Upper lobe of left lung (tissue), 4 donors: ENCODE measurements at regions not wholly inside any gene's neighbourhood (a gene's known extent, or its start where the extent isn't known, plus 50 kb on each side); places are given as distances from the start of the nearest gene placed in this dataset.

ENCODE experiments used
- EP300 ChIP-seq, 4 donors: sonication (generic); formaldehyde crosslinking; IDR thresholded peaks; one replicate each; pipeline ENCODE4 v1.5.1; 2017; ENCODE audit warnings: antibody characterized with exemption in 4 of 4, control low read depth in 2 of 4
- POLR2A ChIP-seq, 4 donors: fragments of 450-650 bp; IDR thresholded peaks; one replicate each; pipeline ENCODE4 v1.5.1; 2016 to 2017; ENCODE audit warnings: antibody characterized with exemption in 4 of 4, mild to moderate bottlenecking in 2 of 4
- TF ChIP-seq, protein P1 (sequence below), 6 experiments: fragments of 450-650 bp in 4 of 6; fragments of 200-600 bp in 2 of 6; sonication (generic) in 2 of 6; IDR thresholded peaks; one replicate each; pipeline ENCODE4 v1.5.1; 2016 to 2019; ENCODE audit warnings: antibody characterized with exemption in 6 of 6

DNA sequence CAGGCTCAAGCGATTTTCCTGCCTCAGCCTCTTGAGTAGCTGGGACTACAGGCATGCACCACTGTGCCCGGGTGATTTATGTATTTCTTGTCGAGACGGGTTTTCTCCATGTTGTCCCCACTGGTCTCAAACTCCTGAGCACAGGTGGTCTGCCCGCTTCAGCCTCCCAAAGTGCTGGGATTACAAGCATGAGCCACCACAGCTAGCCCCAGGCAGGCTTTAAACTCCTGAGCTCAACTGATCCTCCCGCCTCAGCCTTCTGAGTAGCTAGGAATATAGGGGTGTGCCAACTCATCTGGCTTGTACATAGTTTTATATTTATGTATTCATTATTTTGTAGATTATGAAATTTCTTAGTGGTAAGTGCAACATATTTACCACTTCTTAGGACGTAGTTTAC lies 198.8 kb upstream of the MCTP2 start:
- TF ChIP-seq, protein P1, sequence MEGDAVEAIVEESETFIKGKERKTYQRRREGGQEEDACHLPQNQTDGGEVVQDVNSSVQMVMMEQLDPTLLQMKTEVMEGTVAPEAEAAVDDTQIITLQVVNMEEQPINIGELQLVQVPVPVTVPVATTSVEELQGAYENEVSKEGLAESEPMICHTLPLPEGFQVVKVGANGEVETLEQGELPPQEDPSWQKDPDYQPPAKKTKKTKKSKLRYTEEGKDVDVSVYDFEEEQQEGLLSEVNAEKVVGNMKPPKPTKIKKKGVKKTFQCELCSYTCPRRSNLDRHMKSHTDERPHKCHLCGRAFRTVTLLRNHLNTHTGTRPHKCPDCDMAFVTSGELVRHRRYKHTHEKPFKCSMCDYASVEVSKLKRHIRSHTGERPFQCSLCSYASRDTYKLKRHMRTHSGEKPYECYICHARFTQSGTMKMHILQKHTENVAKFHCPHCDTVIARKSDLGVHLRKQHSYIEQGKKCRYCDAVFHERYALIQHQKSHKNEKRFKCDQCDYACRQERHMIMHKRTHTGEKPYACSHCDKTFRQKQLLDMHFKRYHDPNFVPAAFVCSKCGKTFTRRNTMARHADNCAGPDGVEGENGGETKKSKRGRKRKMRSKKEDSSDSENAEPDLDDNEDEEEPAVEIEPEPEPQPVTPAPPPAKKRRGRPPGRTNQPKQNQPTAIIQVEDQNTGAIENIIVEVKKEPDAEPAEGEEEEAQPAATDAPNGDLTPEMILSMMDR (IDR thresholded peaks at IDR 0.05): no peak
- no peak for TF ChIP-seq EP300 (IDR thresholded peaks at IDR 0.05)
- TF ChIP-seq POLR2A (IDR thresholded peaks at IDR 0.05): no peak
